NB4 (cell line): ENCODE measurements at regions not wholly inside any gene's neighbourhood (a gene's known extent, or its start where the extent isn't known, plus 50 kb on each side); places are given as distances from the start of the nearest gene placed in this dataset.

ENCODE experiments used
- CTCF ChIP-seq: IDR thresholded peaks from one replicate; pipeline ENCODE4 v1.5.1; 2012; ENCODE audit warnings: low read depth, low read length
- POLR2A ChIP-seq: IDR thresholded peaks from 2 replicates; pipeline ENCODE4 v1.6.1; 2011; ENCODE audit warnings: mild to moderate bottlenecking; ENCODE audit not compliant: insufficient read length; ENCODE audit errors: extremely low read depth

- TF ChIP-seq POLR2A (no peak), CTCF (no peak)
Measured at GRCh38 chr6:121590438-121590837, 155.0 kb downstream of the GJA1 start.
